ENCODE measurements at regions not wholly inside any gene's neighbourhood (a gene's known extent, or its start where the extent isn't known, plus 50 kb on each side); places are given as distances from the start of the nearest gene placed in this dataset.
"Not testable (repeated sequence)": the region's sequence is repeated elsewhere in the genome, so short reads cannot be mapped to it uniquely, and the experiment has no call there.

- Histone ChIP-seq H3K4me2 (ENCODE audit: control insufficient read depth, insufficient read depth) (no peak overlapping the region), H3K9me3 (replicated peaks; ENCODE audit: control insufficient read depth, insufficient read depth, low read length) (no peaks in the 10 kb centered on the region), H3K9ac (ENCODE audit: control insufficient read depth, insufficient read depth, low read length) (no peak overlapping the region), H3K36me3 (ENCODE audit: control insufficient read depth in 2 of 2, insufficient read depth in 2 of 2, low read length in 1 of 2) (no peaks in the 10 kb centered on the region), H3K27me3 (replicated peaks in 1 of 2; ENCODE audit: control insufficient read depth in 2 of 2, insufficient read depth in 2 of 2, low read length in 1 of 2) (no peaks in the 10 kb centered on the region), H3K79me2 (ENCODE audit: control insufficient read depth, insufficient read depth, low read length) (no peaks in the 10 kb centered on the region), H3K4me3 (no peak overlapping the region), H3K4me1 (ENCODE audit: control insufficient read depth, insufficient read depth, low read length) (no peaks in the 10 kb centered on the region), H3K27ac (ENCODE audit: control insufficient read depth, insufficient read depth) (no peak overlapping the region), H2AFZ (ENCODE audit: control insufficient read depth, low read depth, low read length) (no peak overlapping the region), H4K20me1 (ENCODE audit: control insufficient read depth, insufficient read depth) (no peaks in the 10 kb centered on the region)
- FAIRE-seq (no peak), DNase-seq (ENCODE audit: low read depth, low spot score) (no peak), ATAC-seq (no peak)
- intact Hi-C loops (cut with micrococcal nuclease; ENCODE audit: unreplicated experiment) (no loop called here), in situ Hi-C loops (cut with MboI) (no loop called here)
- WGBS (ENCODE audit: insufficient coverage, insufficient replicate concordance, low lambda C conversion rate, missing lambda C conversion rate): 10% methylated on average over 1 of the region's 1 CpG
- POLR2A ChIA-PET: no interaction called here
- RAD21 ChIA-PET (ENCODE audit: unreplicated experiment): no interaction called here
- TF ChIP-seq SUZ12 (IDR thresholded peaks at IDR 0.05; ENCODE audit: unreplicated experiment) (no peak), MLLT1 (IDR thresholded peaks at IDR 0.05) (no peak), NR2F1 (conservative IDR thresholded peaks at IDR 0.05) (no peak), TCF7 (IDR thresholded peaks at IDR 0.05; ENCODE audit: borderline replicate concordance) (no peak), JUNB (IDR thresholded peaks at IDR 0.05) (no peak), BACH1 (IDR thresholded peaks at IDR 0.05; ENCODE audit: borderline replicate concordance) (no peak), CBX3 (IDR thresholded peaks at IDR 0.05; ENCODE audit: borderline replicate concordance, low read depth) (no peak), CEBPB (IDR thresholded peaks at IDR 0.05; ENCODE audit: borderline replicate concordance in 1 of 2, low read depth in 2 of 2, low read length in 2 of 2) (no peak), CBFB (IDR thresholded peaks at IDR 0.05; ENCODE audit: low read depth) (no peak)
- BruUV-seq (replicated peaks): no TSS peak
- SMC1A ChIA-PET (ENCODE audit: uncharacterized antibody, unreplicated experiment): no interaction called here
- CTCF ChIA-PET: no interaction called here
Observed at GRCh38 chr3:65259946-65260345, 572.1 kb upstream of the ADAMTS9 start.

DNA sequence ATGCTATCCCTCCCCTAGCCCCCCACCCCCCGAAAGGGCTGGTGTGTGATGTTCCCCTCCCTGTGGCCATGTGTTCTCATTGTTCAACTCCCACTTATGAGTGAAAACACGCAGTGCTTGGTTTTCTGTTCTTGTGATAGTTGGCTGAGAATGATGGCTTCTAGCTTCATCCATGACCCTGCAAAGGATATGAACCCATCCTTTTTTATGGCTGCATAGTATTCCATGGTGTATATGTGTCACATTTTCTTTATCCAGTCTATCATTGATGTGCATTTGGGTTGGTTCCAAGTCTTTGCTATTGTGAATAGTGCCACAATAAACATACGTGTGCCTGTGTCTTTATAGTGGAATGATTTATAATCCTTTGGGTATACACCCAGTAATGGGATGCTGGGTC, 565.1 kb upstream of the ADAMTS9 start:
- POLR2A ChIA-PET; SMC1A ChIA-PET (ENCODE audit: uncharacterized antibody, unreplicated experiment); H3K4me2 ChIP-seq (ENCODE audit: control insufficient read depth, insufficient read depth); DNase-seq (ENCODE audit: low read depth, low spot score); FAIRE-seq; H3K79me2 ChIP-seq (ENCODE audit: control insufficient read depth, insufficient read depth, low read length); BruUV-seq (replicated peaks); H3K27ac ChIP-seq (ENCODE audit: control insufficient read depth, insufficient read depth); H3K9ac ChIP-seq (ENCODE audit: control insufficient read depth, insufficient read depth, low read length); CTCF ChIA-PET; H3K4me1 ChIP-seq (ENCODE audit: control insufficient read depth, insufficient read depth, low read length); H3K36me3 ChIP-seq (ENCODE audit: control insufficient read depth in 2 of 2, insufficient read depth in 2 of 2, low read length in 1 of 2); H2AFZ ChIP-seq (ENCODE audit: control insufficient read depth, low read depth, low read length); in situ Hi-C loops (cut with MboI); H4K20me1 ChIP-seq (ENCODE audit: control insufficient read depth, insufficient read depth); H3K4me3 ChIP-seq; H3K27me3 ChIP-seq (replicated peaks in 1 of 2; ENCODE audit: control insufficient read depth in 2 of 2, insufficient read depth in 2 of 2, low read length in 1 of 2); RAD21 ChIA-PET (ENCODE audit: unreplicated experiment); ATAC-seq; H3K9me3 ChIP-seq (replicated peaks; ENCODE audit: control insufficient read depth, insufficient read depth, low read length); intact Hi-C loops (cut with micrococcal nuclease; ENCODE audit: unreplicated experiment): not testable (repeated sequence)
- 36% methylated on average over 3 of the region's 3 CpGs for whole genome bisulfite sequencing (ENCODE audit: insufficient coverage, insufficient replicate concordance, low lambda C conversion rate, missing lambda C conversion rate)

Data from GM12878 (cell line).